Fibroblast of villous mesenchyme (primary cell): ENCODE measurements at regions not wholly inside any gene's neighbourhood (a gene's known extent, or its start where the extent isn't known, plus 50 kb on each side); places are given as distances from the start of the nearest gene placed in this dataset. TPM values are rescaled to one million over a fixed set of nuclear protein-coding genes. Genes with fewer than 3 reads are reported as not detected.

Experiments used
- small RNA-seq: library from RNA; depleted of rRNA; stranded (forward); fragments of <200 nt; gene quantifications from one replicate; pipeline ENCODE3, GENCODE V24; 2012

Small RNA genes lying in the stretch of these regions (small RNA-seq; reads per million reads assigned to genes)
- not detected for gene MIR147A
